Neural progenitor cell (in vitro differentiated cells): ENCODE measurements at regions not wholly inside any gene's neighbourhood (a gene's known extent, or its start where the extent isn't known, plus 50 kb on each side); places are given as distances from the start of the nearest gene placed in this dataset.

Experiments
- DNase-seq: peaks from one replicate; pipeline ENCODE4 v3.0.0-alpha.2; 2016; ENCODE audit warnings: low spot score
- H2AFZ ChIP-seq: fragments of 200-600 bp; sonication (generic); replicated peaks from 2 replicates; pipeline ENCODE4 v1.6.1; 2016; ENCODE audit warnings: antibody characterized with exemption
- H3F3A ChIP-seq: fragments of 200-600 bp; sonication (generic); 2 replicates; pipeline ENCODE4 v1.6.1; 2016; ENCODE audit warnings: antibody characterized with exemption, low read depth
- H3K27ac ChIP-seq: fragments of 200-600 bp; sonication (generic); 2 replicates; pipeline ENCODE4 v1.5.1; 2016; ENCODE audit warnings: mild to moderate bottlenecking
- H3K27me3 ChIP-seq: fragments of 200-600 bp; sonication (generic); 2 replicates; pipeline ENCODE4 v1.6.1; 2016; ENCODE audit warnings: mild to moderate bottlenecking, moderate library complexity
- H3K36me3 ChIP-seq: fragments of 200-600 bp; sonication (generic); 2 replicates; pipeline ENCODE4 v1.5.1; 2016
- H3K4me1 ChIP-seq: fragments of 200-600 bp; sonication (generic); 2 replicates; pipeline ENCODE4 v1.6.1; 2016; ENCODE audit warnings: mixed run types
- H3K4me2 ChIP-seq: fragments of 200-600 bp; sonication (generic); 2 replicates; pipeline ENCODE4 v1.6.1; 2016
- H3K4me3 ChIP-seq: fragments of 200-600 bp; sonication (generic); 2 replicates; pipeline ENCODE4 v1.5.1; 2016
- H3K79me2 ChIP-seq: fragments of 200-600 bp; sonication (generic); 2 replicates; pipeline ENCODE4 v1.6.1; 2016; ENCODE audit warnings: low read depth
- H3K9ac ChIP-seq: fragments of 200-600 bp; sonication (generic); 2 replicates; pipeline ENCODE4 v1.6.1; 2016
- H3K9me3 ChIP-seq: fragments of 200-600 bp; sonication (generic); 2 replicates; pipeline ENCODE4 v1.5.1; 2016; ENCODE audit warnings: low read depth
- H4K20me1 ChIP-seq: fragments of 200-600 bp; sonication (generic); 2 replicates; pipeline ENCODE4 v1.6.1; 2016; ENCODE audit warnings: low read depth
- H3K27ac Mint-ChIP-seq: 3 replicates; pipeline ENCODE4 v1.8.0; 2021; ENCODE audit warnings: mixed read lengths
- H3K27me3 Mint-ChIP-seq: 2 replicates; pipeline ENCODE4 v1.8.0; 2022; ENCODE audit warnings: low read depth, mild to moderate bottlenecking, inconsistent platforms, moderate library complexity, mixed read lengths; ENCODE audit not compliant: insufficient read depth
- H3K36me3 Mint-ChIP-seq: 3 replicates; pipeline ENCODE4 v1.8.0; 2021; ENCODE audit warnings: mixed read lengths
- H3K4me1 Mint-ChIP-seq: 3 replicates; pipeline ENCODE4 v1.8.0; 2021; ENCODE audit warnings: mixed read lengths
- H3K4me3 Mint-ChIP-seq: 3 replicates; pipeline ENCODE4 v1.8.0; 2021; ENCODE audit warnings: mild to moderate bottlenecking, moderate library complexity, mixed read lengths
- H3K9me3 Mint-ChIP-seq: 3 replicates; pipeline ENCODE4 v1.8.0; 2020; ENCODE audit warnings: mixed read lengths
- EZH2 ChIP-seq: fragments of 200-600 bp; sonication (generic); IDR thresholded peaks from 2 replicates; pipeline ENCODE4 v1.6.1; 2017; ENCODE audit warnings: antibody characterized with exemption, mild to moderate bottlenecking, moderate library complexity
- EZH2phosphoT487 ChIP-seq: fragments of 200-600 bp; sonication (generic); IDR thresholded peaks from 2 replicates; pipeline ENCODE4 v1.6.1; 2017; ENCODE audit warnings: antibody characterized with exemption
- TF ChIP-seq, protein P1 (sequence below): fragments of 200-600 bp; sonication (generic); IDR thresholded peaks from 2 replicates; pipeline ENCODE4 v1.5.1; 2017; ENCODE audit warnings: antibody characterized with exemption, mild to moderate bottlenecking

DNA sequence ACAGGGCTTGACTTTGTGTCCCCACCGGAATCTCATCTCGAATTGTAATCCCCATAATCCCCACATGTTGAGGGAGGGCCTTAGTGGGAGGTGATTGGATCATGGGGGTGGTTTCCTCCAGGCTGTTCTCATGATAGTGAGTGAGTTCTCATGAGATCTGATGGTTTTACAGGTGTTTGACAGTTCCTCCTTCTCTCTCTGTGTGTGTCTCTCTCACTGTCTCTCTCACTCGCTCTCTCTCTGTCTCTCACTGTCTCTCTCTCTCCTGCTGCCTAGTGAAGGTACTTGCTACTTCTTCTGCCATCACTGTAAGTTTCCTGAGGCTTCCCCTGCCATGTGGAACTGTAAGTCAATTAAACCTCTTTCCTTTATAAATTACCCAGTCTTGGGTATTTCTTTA lies 289.8 kb upstream of the HABP2 start:
- Histone ChIP-seq H3K27me3 (no peaks in the 10 kb centered on the region), H3K4me1 (peaks cover 53% of the 10 kb centered on the region), H3F3A (peaks cover 20% of the 10 kb centered on the region), H3K4me3 (no peak overlapping the region), H2AFZ (no peak overlapping the region), H3K36me3 (no peaks in the 10 kb centered on the region), H3K9me3 (no peaks in the 10 kb centered on the region), H3K27ac (no peak overlapping the region), H3K79me2 (no peaks in the 10 kb centered on the region), H3K9ac (no peak overlapping the region), H4K20me1 (no peaks in the 10 kb centered on the region), H3K4me2 (peak overlapping the region; percentile 7)
- DNase-seq: no peak
- H3K27me3 Mint-ChIP-seq: peaks cover 7% of the 10 kb centered on the region
- H3K36me3 Mint-ChIP-seq: no peaks in the 10 kb centered on the region
- no peak overlapping the region for H3K27ac Mint-ChIP-seq
- peak overlapping the region; percentile 13 for H3K4me3 Mint-ChIP-seq
- H3K9me3 Mint-ChIP-seq: no peaks in the 10 kb centered on the region
- no peak for TF ChIP-seq EZH2phosphoT487
- H3K4me1 Mint-ChIP-seq: peaks cover 42% of the 10 kb centered on the region

DNA sequence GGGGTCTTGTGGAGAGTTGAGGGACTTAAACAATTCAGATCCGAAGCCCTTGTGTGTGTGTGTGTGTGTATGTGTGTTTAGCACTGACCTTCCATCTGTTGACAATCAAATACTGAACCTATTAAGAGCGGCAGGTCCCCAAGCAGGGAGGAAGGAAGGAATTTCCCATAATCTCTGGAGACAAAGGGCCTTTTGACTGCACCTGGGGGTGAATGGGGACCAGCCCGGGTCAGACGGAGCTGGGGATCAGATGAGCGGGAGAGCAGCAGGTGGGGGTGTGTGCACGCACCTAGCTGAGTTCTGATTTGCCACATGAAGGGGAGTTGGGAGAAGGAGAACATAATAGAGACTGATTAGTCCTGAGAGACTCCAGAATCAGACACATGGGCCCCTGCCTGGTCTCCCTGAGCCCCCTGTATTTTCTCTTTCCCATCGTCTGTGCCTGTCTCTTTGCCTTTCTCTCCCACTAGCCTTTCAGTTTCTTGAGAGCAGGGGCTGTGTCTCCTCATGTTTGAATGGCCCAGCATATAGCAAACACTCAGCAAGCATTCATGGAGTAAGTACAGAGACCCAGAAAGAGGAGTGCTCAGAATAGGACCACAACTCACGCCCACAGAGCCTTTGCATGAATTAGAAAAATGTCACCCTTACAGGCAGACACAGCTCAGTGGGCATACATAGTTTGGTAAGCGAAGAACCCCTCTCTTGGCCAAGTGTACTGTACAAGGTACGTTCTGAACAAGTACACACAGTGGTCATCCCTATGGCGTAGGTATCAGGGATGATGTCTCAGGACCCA lies 288.3 kb upstream of the HABP2 start:
- H3K36me3 Mint-ChIP-seq: no peaks in the 10 kb centered on the region
- no peaks in the 10 kb centered on the region for H3K9me3 ChIP-seq
- H3K27me3 ChIP-seq: no peaks in the 10 kb centered on the region
- peak overlapping the region; percentile 58 for H3K4me2 ChIP-seq
- peak; percentile 84 for DNase-seq
- peaks cover 39% of the 10 kb centered on the region for H3K4me1 Mint-ChIP-seq
- H3K27me3 Mint-ChIP-seq: peaks cover 7% of the 10 kb centered on the region
- TF ChIP-seq EZH2phosphoT487: no peak
- TF ChIP-seq EZH2: no peak
- TF ChIP-seq, protein P1, sequence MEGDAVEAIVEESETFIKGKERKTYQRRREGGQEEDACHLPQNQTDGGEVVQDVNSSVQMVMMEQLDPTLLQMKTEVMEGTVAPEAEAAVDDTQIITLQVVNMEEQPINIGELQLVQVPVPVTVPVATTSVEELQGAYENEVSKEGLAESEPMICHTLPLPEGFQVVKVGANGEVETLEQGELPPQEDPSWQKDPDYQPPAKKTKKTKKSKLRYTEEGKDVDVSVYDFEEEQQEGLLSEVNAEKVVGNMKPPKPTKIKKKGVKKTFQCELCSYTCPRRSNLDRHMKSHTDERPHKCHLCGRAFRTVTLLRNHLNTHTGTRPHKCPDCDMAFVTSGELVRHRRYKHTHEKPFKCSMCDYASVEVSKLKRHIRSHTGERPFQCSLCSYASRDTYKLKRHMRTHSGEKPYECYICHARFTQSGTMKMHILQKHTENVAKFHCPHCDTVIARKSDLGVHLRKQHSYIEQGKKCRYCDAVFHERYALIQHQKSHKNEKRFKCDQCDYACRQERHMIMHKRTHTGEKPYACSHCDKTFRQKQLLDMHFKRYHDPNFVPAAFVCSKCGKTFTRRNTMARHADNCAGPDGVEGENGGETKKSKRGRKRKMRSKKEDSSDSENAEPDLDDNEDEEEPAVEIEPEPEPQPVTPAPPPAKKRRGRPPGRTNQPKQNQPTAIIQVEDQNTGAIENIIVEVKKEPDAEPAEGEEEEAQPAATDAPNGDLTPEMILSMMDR: no peak
- H3F3A ChIP-seq: peaks cover 20% of the 10 kb centered on the region
- no peaks in the 10 kb centered on the region for H3K79me2 ChIP-seq
- H3K27ac ChIP-seq: no peak overlapping the region
- H3K9ac ChIP-seq: no peak overlapping the region
- no peaks in the 10 kb centered on the region for H4K20me1 ChIP-seq
- H3K4me3 Mint-ChIP-seq: no peak overlapping the region
- peaks cover 49% of the 10 kb centered on the region for H3K4me1 ChIP-seq
- H3K36me3 ChIP-seq: no peaks in the 10 kb centered on the region
- no peak overlapping the region for H2AFZ ChIP-seq
- H3K27ac Mint-ChIP-seq: no peak overlapping the region
- H3K9me3 Mint-ChIP-seq: no peaks in the 10 kb centered on the region
- no peak overlapping the region for H3K4me3 ChIP-seq

DNA sequence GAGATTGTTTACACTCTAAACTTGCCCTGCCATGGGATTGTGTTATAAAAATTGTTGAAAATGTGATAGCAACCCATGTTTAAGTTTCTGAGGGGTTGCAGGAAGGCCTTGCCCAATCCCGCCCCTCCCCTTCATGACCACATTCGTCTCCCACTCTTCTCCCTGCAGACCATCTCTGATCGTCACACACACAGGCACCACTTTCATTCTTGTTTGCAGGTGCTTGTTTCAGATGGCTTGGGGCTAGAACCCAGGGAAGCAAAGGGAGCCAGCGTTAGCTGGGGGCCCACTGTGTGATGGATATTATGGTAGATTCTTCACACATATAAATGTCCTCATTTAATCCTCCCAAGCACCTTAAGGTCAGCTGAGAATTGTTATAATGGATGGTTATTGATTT lies 286.7 kb upstream of the HABP2 start:
- H3F3A ChIP-seq: peaks cover 17% of the 10 kb centered on the region
- no peak overlapping the region for H2AFZ ChIP-seq
- TF ChIP-seq EZH2phosphoT487 (no peak), EZH2 (no peak)
- TF ChIP-seq, protein P1: no peak
- no peak overlapping the region for H3K27ac ChIP-seq
- no peak overlapping the region for H3K27ac Mint-ChIP-seq
- no peak overlapping the region for H3K4me3 ChIP-seq
- no peaks in the 10 kb centered on the region for H3K36me3 Mint-ChIP-seq
- peaks cover 6% of the 10 kb centered on the region for H3K27me3 Mint-ChIP-seq
- no peak overlapping the region for H3K9ac ChIP-seq
- no peaks in the 10 kb centered on the region for H3K27me3 ChIP-seq
- H3K79me2 ChIP-seq: no peaks in the 10 kb centered on the region
- peaks cover 24% of the 10 kb centered on the region for H3K4me1 Mint-ChIP-seq
- no peak overlapping the region for H3K4me2 ChIP-seq
- H3K9me3 ChIP-seq: no peaks in the 10 kb centered on the region
- no peaks in the 10 kb centered on the region for H3K36me3 ChIP-seq
- peaks cover 35% of the 10 kb centered on the region for H3K4me1 ChIP-seq
- H4K20me1 ChIP-seq: no peaks in the 10 kb centered on the region
- no peak for DNase-seq
- no peak overlapping the region for H3K4me3 Mint-ChIP-seq
- peaks cover 5% of the 10 kb centered on the region for H3K9me3 Mint-ChIP-seq
